GM19452 (cell line): ENCODE measurements at regions not wholly inside any gene's neighbourhood (a gene's known extent, or its start where the extent isn't known, plus 50 kb on each side); places are given as distances from the start of the nearest gene placed in this dataset.
"Not testable (repeated sequence)": the region's sequence is repeated elsewhere in the genome, so short reads cannot be mapped to it uniquely, and the experiment has no call there.

Source experiments
- ATAC-seq: cut with Tn5 transposase; IDR thresholded peaks from one replicate; pipeline ENCODE4 v1.9.1; 2021; ENCODE audit not compliant: unreplicated experiment

DNA sequence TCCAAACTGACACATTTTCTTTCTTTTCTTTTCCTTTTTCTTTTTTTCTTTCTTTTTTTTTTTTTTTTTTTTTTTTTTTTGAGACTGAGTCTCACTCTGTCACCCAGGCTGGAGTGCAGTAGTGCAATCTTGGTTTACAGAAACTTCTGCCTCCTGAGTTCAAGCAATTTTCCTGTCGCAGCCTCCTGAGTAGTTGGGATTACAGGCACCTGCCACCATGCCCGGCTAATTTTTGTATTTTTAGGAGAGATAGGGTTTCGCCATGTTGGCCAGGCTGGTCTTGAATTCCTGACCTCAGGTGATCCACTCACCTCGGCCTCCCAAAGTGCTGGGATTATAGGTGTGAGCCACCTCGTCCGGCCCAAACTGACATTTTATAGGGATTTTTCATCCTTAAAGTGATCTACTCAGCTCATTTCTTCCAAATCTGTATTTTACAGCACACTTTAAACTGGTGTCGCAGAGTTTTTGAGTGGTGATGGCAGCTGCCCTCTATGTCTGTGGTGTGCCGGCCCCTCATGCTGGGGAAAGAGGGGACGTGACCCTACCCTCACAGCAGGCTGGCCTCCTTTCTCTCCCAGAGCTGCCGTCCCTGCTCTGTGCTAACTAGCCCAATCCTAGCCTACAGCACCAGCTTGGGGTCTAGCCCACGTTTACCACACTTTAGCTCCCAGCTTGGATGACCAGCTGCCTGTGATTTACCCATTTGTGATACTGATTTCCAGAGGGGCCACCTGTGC lies 211.9 kb upstream of the HAAO start:
- not testable (repeated sequence) for ATAC-seq

DNA sequence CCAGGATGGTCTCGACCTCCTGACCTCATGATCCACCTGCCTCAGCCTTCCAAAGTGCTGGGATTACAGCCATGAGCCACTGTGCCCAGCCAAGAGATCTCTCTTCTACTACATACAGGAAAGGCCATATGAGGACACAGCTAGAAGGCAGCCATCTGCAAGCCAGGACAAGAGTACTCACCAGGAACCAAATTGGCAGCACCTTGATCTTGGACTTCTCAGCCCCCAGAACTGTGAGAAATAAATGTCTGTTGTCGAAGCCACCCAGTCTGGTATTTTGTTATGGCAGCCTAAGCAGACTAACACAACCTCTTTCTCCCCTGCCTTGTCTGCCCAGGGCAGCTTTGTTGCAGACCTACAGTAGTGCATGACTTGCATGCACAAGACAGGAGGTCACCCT lies 211.3 kb upstream of the HAAO start:
- ATAC-seq: no peak

DNA sequence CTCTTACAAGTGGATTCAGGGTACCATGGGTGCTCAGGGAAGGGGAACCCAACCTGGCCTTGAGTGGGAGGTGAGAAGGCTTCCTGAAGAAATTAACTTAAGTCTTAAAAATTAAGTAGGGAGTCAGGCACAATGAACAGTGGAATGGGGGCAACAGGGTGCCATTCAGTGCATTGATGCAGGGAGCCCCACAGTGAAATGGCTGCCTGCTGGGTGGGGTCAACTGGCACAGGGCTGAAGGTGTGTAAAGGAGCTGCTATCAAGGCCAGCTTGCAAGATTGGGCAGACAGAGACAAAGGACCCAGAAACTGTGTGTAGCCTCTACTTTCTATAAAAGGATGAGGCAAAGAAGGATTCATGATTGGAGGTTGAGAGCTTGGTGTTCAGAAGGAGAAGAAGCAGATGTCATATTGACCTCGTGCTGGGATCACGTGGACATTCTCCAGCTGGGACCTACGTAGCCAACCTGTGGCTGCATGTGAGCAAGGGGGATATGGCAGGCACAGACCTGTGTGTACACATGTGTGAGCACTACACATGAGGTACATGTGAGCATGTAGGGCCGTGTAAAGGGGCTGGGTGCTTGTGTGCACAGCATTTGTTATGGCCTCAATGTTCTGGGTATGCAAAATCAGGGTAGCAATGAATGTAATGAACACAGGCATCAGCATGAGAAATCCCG lies 209.5 kb upstream of the HAAO start:
- ATAC-seq: no peak

DNA sequence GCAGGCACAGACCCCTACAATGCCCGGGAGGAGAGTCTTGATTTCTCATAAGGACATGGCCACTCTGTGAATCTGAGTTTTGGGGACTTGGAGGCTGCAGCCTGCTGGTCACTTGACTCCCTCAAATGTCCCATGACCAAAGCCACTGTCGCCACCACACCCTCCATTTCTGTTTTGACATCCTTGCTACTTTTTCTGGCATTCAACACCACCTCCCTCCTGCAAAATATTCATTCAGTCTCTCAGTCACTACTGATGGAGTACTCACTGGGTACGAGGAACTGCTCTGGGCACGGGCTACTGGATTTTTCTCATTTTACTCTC lies 208.6 kb upstream of the HAAO start:
- ATAC-seq: no peak

DNA sequence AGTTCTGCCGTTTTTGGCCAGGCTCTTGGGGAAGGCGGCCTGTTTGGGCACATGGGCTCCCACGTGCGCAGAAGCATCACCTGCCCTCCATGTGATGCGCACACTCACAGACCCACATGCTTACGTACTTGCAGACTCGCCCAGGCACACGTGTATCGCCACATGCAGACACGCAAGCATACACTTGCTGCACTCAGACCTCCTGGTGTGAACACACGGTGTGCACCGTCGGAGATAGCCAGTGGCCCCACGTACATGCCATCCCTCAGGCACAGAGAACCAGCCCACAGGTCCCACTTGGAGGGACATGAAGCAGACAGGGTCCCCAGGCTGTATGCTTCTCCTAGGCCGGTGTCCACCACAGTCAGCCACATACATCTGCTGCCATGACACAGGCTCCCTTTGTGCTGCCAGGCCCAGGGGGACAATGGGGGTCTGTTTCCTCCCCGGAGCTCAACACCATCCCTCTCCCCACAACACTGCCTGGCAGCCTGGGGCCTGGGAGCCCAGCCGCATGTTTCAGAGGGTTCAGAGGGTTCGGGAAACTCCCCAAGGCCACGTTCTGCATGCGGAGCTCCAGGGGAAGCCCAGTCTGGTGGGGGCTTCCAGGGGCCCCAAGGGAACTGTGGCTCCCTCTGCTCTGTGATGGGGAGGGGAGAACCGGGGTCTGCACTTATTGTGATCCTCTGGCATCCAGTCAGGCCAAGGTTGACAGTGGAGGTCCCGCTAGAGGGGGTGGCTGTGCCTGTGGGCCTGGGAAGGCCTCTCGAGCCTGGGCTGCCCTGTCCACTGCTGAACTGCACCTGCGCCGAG lies 208.1 kb upstream of the HAAO start:
- ATAC-seq: no peak

DNA sequence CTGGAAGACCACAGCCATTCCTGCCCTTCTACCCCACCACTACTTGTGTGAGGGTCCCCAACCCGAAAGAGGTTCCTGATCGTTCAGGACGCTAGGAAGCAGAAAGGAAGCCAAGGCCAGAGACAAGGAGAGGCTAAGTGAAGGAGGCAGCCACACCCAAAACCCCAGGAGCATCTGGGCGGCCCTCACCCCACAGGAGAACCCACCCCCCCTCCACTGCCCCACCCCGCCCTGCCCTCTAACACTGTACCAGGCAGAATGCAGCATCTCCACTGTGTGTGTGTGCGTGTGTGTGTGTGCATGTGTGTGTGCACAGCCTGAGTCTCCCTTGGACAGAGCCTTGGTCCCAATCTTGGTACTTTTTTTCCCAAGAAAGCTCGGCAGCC lies 207.5 kb upstream of the HAAO start:
- no peak for ATAC-seq

DNA sequence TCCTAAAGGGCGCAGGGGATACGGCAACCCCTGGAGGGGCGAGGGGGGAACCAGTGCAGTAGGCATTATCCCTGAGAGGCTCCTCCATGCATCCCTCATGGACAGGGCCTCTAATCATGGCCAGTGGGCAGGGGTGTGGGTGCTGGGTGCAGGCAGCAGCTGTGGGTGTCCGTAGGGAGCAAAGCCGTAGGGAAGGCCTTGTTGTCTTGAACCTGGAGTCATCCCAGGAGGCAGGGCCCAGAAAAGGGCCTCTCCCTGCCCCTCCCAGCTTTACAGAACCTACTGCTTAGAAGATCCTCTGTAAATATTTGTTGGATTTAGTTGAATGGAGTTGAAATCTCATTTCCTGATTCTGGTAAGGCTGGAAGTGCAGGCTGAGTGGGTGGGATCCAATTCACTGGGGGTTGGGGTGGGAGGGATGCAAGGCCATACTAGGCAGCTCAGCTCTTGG lies 207.0 kb upstream of the HAAO start:
- ATAC-seq: no peak

DNA sequence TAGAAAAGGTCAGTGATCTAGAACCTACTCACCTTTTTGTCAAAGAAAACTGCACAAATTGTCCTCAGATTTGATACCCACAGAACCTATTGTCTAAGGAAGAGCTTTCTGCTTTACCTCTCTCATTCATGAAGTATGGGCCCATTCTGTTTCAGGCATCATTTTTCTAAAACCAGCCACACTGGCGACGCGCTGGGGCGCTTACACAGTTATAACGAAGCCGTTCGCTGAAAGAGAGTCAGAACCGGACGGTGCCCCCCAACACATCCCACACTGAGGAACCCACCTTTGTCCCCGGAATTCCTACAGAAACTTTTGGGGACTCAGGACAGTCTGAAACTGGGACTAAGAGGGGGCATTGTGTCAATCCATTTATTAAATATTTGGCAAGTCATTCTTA lies 206.3 kb upstream of the HAAO start:
- ATAC-seq: no peak

DNA sequence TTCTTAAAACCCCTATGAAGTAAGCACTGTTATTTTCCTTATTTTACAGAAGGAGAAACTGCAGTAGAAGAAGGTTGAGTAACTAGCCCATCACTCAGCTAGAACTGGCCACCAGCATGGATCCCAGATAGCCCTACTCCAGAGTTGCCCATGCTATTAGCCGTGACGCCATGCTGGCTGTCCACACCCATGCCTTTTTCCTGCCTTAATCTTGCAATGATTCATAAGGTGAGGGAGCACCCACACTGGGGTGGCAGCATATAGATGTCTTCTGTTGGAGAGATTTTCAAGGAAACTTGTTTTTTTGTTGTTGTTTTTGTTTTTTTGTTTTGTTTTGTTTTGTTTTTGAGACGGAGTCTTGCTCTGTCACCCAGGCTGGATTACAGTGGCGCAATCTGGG lies 204.1 kb upstream of the HAAO start:
- no peak for ATAC-seq

DNA sequence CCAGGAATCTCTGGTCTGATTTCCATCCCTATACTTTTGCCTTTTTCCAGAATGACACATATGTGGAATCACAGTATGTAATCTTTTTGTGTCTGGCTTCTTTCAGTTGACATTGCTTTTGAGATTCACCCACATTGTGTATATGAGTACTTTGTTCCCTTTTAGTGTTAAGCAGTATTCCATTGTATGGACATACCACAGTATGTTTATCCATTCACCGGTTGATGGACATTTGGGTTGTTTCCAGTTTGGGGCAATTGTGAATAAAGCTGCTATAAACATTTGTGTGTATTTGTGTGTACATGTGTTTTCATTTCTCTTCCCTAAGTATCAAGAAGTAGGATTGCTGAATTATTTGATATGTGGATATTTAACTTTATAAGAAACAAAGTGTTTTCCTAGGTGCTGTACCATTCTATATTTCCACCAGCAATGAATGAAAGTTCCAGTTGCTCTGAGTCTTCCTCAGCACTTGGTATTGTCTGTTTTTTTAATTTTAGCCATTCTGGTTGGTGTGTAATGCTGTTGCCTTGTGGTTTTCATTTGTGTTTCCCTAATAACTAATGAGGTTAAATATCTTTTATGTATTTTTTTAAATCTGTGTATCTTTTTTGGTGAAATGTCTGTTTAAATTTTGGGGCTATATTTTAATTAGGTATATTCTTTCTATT lies 203.5 kb upstream of the HAAO start:
- no peak for ATAC-seq

DNA sequence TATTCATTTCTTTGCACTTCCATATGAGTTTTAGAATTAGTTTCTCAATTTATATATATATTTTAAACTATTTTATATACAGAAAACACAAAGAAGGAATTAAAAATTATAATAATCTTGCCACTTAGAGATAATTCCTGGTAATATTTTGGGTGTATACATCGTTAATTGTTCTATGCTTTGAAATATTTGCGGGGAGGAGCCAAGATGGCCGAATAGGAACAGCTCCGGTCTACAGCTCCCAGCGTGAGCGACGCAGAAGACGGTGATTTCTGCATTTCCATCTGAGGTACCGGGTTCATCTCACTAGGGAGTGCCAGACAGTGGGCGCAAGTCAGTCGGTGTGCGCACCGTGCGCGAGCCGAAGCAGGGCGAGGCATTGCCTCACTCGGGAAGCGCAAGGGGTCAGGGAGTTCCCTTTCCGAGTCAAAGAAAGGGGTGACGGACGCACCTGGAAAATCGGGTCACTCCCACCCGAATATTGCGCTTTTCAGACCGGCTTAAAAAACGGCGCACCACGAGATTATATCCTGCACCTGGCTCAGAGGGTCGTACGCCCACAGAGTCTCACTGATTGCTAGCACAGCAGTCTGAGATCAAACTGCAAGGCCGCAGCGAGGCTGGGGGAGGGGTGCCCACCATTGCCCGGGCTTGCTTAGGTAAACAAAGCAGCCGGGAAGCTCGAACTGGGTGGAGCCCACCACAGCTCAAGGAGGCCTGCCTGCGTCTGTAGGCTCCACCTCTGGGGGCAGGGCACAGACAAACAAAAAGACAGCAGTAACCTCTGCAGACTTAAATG lies 197.1 kb upstream of the HAAO start:
- not testable (repeated sequence) for ATAC-seq

DNA sequence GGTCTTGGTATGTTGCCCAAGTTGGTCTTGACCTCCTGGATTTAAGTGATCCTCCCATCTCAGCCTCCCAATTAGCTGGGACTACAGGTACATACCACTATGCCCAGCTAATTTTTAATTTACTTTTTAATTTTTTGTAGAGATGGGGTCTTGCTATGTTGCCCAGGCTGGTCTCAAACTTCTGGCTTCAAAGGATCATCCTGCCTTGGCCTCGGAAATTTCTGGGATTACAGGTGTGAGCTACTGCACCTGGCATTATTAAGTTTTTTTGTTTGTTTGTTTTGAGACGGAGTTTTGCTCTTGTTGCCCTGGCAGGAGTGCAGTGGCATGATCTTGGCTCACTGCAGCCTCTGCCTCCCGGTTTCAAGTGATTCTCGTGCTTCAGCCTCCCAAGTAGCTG lies 195.7 kb upstream of the HAAO start:
- not testable (repeated sequence) for ATAC-seq

DNA sequence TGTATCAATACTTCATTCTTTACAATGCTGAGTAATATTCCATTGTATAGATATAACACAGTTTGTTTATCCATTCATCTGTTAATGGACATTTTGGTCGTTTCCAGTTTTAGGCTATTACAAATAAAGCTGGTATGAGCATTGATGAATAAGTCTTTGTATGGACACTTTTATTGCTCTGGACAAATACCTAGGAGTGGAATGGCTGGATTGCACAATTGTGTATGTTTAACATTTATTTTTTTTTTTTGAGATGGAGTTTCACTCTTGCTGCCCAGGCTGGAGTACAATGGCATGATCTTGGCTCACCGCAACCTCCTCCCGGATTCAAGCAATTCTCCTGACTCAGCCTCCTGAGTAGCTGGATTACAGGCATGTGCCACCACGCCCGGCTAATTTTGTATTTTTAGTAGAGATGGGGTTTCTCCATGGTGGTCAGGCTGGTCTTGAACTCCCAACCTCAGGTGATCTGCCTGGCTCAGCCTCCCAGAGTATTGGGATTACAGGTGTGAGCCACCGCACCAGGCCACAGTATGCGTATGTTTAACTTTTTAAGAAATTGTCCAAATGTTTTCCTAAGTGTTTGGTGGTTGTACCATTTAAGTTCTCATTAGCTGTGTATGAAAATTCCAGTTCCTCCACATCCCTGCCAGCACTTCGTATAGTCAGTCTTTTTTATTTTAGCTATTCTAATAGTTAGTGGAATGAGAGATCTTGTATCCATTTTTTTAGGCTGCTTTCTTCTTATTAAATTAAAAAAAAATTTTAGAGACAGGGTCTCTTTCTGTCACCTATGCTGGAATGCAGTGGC lies 194.9 kb upstream of the HAAO start:
- no peak for ATAC-seq

DNA sequence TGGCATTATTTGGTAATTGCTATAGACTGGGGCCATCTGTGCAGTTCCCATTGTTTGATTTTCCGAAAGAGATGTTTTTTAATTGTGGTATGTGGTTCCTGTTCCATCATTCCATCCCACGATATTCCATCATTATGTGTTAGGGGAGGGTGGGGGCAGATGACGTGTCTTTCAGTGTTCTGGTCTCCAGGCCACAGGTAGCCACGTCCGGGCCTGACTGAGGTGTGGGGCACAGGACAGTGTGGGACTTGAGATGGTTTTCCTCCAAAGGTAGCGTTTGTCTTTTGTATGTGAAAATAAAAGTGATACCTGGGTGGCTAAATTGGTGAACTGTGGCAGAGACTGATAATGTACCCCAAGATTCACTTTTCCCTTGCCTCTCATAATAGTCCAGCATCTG lies 192.2 kb upstream of the HAAO start:
- no peak for ATAC-seq

DNA sequence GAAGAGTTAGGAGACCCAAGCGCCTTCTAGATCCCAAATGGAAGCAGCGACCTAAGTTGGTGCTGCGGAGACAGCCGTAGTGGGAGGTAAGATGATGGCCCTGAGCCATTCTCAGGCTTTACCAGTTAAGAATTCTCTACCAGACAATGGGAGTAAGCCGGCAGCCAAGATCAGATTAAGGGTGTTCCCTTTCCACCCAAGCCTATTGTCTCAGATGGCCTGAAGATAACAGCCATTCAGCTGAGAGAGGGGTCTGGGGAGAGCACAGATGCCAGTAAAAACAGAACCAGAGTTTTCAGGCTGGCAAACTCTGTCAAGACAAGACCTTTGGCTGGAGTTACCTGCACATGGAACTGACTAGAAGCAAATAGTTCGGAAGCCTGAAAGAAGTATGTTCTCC lies 191.7 kb upstream of the HAAO start:
- no peak for ATAC-seq

DNA sequence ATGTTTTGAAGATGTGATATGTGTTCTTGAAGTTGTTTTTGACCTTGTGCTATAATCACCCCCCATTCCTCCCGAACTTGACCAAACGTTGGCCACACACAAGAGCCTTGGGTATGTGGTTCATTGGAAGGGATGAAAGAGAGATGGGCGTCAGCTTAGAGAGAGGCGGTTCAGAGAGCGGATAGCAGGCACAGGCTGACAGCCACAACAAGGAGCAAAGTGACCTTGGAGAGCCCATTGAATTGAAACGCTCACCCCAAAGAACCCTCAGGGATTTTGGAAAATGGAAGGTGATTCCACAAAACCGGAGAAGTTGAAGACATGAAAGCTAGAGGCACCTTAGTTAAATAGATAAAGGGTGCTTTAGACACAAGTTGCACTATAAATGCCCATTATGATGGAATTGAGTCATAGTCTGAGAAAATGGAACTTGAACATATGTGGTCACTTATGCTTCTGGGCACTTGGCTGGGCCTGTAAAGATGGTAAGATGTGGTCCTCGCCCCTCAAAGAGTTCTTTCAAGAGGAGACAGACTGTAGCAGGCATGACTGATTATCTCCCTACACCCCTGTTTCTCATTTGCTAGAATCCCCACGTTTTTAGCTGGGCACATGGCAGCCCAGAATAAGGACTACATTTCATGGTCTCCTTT lies 188.5 kb upstream of the HAAO start:
- ATAC-seq: no peak

DNA sequence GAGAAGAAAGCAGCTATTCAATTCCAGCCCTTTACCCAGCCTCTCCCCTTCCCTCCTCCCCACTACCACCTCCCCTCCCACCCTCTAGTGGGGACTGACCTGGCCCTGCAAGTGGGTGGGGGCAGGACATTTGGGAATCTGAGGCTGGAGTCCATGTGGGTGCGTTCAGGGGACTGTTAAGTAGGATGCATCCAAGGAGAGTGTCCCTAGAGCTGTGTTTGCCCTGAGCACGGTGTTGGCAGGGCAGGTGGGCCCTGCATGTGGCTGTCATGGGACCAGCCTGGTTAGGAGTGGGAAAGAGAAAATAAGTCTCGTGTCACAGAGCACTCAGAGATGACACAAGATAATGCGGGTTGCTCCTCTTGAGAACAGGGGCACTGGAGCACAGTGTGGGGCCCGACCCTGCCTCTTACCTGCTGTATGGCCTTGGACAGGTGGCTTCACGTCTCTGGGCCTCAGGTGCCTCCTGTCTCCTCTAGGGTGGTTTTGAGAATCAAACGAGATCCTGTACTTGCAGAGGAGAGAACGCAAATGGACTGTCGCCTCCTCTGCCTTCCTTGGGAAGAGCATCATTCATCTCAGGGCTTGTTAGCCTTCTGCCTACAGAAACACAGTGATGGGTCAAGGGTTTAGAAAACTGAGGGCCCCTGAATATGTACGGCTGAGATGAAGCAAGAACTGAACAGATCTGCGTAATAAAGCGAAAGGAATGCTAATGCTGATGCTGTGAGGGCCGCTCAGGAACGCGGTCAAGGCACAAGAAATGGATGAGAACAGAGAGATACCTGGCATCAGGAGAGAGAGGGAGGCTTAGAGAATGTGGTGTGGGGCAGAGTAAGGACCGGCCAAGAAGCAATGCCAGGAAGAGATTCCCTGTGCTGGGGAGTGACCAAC lies 187.7 kb upstream of the HAAO start:
- ATAC-seq: no peak

DNA sequence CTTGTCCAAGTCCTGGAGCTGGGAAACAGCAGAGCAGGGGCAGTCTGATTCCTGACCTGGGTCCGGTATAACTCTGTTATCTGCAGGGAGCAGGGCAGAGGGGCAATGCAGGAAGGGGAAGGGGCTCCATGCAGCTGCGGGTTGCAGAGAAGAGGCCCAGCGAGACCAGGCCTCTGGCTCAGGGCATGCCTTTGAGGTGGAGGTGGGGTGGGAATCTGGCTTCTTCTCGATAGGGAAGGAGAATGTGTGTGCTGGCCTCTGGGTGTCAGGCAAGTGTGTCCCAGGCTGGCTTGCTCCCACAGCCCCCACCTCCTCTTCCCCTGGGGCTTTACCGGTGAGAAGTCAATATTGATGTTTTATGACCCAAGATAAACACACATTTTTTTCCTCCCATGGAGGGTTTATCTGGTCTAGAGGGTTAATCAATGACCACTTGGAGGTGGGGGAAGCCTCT lies 187.1 kb upstream of the HAAO start:
- ATAC-seq: no peak
